Activated CD8-positive, alpha-beta memory T cell treated with anti-CD3 and anti-CD28 coated beads for 1 hour (primary cell): ENCODE measurements at regions not wholly inside any gene's neighbourhood (a gene's known extent, or its start where the extent isn't known, plus 50 kb on each side); places are given as distances from the start of the nearest gene placed in this dataset.

Experiments used
- DNase-seq, 2 donors: peaks; one replicate each; pipeline ENCODE4 v3.0.0-alpha.2; 2020; ENCODE audit warnings: low read depth in 1 of 2; ENCODE audit errors: extremely low read depth in 1 of 2

DNA sequence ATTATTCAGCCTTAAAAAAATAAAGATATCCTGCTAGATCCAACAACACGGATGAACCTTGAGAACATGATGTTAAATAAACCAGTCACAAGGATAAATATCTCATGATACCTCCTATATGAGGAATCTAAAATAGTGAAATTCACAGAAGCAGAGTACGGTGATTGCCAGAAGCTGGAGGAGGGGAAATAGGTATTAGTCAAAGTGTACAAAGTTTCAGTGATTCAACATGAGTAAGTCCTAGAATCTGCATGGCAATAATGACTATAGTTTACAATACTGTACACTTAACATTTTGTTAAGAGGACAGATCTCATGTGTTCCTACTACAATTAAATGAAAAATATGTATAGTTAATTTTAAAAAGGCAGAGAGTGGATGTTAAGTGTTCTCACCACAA is 206.6 kb upstream of the SLC10A2 start:
- DNase-seq, result no peak

DNA sequence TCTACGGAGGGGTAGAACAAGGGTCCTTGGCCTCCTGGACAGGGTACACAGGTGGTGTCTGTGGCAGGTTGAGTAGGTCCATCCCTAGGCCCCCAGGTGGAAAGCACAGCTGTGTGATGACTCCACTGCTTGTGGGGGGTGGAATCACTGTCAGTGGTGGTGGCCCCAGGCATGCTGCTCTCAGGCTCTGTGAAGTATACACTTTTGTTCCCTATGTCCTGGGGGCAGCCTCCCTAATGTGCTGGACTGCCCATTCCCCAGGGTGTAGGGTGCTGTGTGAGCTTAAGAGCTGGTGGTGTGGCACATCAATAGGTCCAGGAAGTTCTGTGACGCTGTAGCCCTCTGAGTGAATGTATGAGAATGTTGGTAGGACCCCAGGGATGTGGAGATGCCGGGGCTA is 197.2 kb upstream of the SLC10A2 start:
- DNase-seq, result no peak

DNA sequence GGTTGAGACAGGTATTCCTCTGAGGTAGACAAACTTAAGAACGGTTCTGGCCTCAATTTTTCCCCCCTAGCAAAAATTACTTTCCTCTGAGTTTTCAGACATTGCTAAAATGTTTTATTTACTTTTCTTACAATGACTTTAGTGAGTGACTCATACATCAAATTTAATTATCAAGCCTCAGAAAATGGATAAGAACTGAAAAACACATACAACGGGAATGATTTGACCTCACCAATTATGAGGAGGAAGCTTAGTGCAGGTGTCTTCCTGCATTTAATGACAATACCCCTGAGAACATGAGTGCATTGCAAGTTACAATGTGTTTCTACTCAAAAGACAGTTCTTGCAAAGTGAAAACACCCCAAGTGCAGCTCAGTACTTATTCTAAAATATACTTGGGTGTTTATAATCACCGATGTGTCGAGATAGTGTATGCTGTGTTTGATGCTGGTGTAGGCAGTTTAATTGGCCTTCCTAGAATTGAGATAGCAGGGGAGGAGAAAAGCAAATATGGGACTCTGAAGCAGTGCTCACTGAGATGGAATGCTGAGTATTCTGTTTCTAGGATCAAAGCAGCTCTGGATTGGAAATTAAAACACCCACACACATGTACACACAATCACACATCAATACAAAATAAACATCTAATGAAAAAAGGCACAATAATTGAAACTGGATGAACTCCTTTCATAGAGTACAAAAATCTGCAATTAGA is 189.5 kb upstream of the SLC10A2 start:
- no peak for DNase-seq

DNA sequence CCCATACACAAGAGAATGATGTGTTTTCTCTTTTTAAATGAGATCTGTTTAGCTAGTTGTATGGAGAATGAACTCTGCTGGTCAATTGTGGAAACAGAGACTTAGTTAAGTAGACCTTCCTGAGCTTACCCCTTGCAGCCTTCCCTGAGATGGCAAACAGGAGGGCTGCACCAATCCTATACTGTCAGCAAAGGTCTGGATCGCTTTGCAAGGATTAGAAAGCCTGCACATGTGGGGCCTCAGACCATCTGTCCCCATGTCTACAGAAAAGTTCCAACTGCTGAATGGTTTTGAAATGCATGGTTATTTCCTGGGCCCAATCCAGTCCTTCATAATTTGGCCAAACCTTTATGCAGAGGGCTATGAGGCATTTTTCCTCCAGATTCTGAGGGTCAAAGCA is 183.9 kb upstream of the SLC10A2 start:
- no peak for DNase-seq

DNA sequence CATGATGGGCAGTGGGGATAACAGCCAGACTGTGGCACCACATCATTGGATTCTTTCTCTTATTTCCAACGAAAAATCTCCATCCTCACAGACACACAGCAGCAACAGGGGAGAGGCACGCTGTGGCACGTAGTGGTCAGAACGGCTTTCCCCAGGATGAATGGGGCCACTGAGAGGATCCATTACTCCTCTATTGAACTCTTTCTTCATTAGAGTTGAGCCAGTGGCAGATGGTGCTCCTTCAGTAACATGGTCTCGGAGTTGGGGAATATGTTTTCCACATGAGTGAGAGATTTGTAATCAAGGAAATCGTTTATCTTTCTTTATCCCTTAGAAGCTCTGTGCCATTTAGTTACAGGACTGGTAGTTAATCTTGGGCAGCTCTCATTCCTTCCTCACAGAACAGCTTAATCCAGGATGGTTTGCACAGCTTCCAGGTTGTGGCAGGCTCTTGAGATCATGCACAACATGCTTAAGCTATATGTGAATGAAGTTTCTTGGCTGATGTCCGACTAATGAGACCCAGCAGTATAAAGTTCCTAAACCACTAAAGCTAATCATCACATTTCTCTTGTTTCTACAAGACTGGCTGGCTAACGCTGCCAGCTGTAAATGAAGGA is 180.5 kb upstream of the SLC10A2 start:
- no peak for DNase-seq

DNA sequence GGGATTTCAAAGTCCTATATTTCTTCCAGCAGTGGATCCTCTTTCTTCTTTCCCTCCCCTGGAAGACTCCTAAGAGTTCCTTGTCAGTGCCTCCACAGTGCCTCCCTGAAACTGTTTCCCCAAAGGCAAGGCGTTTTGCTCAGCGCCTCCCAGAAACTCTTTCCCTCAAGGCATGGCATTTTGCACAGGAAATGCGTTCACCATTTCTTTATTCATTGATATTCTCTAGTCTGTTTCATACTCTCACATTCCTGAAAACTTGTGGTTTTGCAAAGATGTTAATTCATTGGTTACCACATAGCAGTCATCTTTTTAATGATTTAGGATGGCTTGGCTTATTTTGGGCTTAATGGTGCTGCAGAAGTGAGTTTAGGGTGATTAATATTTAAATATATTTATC is 177.3 kb upstream of the SLC10A2 start:
- DNase-seq, result no peak

DNA sequence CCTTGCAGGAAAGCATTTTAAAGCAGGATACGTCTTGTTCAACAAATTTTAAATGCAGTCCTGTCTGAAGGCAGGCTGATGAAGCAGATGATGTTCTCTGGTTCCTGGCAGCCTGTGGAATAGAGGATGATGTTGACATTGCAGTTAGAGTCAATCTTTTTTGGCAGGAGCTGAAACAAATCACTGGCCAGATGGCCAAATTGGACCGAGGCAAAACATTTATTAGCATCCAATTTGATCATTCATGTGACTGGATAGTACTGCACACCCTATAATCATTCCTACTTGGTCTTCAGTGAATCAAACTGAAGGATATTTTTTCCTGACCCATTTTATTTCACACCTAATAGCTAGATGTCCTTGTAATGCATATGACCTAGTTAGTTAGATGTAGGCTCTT is 172.2 kb upstream of the SLC10A2 start:
- no peak for DNase-seq

DNA sequence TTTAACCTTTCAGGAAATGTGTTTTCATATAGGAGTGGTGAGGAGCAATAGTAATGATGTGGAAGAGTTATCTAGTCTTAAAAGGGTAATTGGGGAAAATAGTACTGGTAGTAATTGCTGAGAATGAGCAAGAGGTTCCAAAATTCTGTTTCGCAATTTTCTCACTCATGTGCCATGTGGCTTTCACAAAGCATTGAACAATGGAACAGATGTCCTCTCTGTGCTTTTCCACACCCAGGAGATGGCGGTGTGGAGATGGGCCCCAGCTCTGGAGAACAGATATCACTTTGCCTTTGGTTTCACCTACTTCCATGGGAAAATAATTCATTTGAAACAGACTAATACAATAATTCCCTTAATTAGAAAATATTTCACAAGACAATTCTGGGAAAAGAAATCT is 170.0 kb upstream of the SLC10A2 start:
- DNase-seq, result no peak

DNA sequence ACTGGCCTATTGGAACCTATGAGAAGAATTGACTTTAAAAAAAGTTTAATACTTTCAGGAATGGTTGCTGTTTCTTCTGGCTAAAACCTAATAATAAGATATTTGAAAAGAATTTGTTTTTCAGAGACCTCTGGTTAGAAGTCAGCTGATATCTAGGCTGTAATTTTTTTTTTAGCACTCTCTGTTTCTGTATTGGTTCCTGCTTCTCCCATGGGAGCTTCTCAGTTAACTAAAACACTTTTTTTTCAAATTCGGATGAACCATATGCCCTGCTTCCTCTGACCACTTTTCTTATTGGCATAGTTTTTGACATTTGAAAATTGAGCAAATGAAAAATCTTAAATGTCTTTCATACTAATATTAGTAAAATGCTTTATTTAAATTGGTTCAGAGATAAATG is 163.5 kb upstream of the SLC10A2 start:
- DNase-seq, result no peak

DNA sequence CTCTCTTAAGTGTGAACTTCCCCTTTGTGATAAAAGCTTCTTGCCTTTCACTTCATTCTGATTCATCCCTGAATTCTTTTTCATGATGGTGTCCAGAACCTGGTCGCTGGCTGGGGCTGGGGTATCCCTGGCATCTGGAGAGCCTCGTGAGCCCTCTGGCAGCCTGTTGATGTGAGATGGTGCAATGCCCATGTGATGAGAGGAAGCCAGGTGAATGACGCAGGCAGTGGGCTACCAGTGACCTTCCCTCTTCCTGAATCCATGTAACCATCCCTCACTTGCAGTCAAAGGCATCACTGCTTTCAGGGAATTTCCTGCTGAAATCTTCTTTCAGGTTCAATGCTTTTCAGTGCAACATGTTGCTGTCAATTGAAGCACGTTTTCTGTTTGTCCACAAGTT is 158.6 kb upstream of the SLC10A2 start:
- DNase-seq, result no peak

DNA sequence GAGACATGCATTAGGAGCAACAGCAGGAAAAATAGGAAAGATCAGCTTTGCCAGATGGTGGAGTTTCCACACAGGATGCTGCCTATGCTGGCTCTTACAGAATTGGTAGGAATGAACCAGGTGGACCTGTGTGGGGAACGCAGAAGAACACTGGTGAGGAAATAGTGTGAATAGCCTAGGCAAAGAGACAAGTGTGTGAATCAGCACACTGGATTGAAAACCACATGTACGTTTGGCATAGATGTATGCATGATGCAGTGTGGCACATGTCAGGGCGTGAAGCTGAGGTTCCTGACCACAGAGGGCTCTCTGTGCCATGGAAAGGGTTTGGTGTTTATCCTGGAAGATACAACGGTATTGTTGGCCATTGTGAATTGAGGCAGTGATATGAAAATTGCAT is 156.5 kb upstream of the SLC10A2 start:
- no peak for DNase-seq

DNA sequence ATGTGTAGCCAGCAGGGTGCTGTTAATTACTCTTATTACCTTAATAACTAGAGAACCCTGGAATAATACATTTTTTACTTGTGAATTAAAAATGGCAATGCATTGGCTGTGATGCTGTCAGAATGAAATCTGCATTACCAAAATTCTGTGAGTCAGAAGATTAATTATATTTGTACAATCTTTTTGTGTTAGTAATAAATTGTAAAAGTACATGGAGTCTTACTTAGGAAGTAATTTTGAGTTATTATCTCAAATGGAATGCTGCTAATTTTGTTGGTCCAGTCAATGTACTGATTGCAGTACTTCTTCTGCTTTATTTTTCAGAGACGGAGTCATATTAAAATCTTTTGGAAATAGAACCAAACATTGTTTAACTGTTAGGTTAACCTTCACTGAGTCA is 152.0 kb upstream of the SLC10A2 start:
- no peak for DNase-seq

DNA sequence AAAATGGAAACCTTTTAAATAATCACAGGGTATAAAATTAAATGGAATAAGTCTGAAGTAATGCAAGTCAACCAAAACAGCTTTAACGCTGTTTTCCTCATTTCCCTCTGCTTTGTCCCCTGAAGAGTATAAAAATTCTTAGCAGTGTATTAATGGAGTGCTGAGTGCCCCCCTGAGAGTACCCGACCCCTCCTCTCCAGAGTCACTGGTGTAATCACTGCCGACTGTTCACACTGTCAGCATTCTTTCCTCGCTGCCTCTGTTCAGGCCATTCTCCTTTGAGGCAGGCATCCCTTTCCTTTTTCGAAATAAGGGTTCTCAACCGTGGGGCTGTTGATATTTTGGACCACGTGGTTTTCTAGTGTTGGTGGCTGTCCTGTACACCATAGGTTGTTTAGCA is 146.9 kb upstream of the SLC10A2 start:
- no peak for DNase-seq

DNA sequence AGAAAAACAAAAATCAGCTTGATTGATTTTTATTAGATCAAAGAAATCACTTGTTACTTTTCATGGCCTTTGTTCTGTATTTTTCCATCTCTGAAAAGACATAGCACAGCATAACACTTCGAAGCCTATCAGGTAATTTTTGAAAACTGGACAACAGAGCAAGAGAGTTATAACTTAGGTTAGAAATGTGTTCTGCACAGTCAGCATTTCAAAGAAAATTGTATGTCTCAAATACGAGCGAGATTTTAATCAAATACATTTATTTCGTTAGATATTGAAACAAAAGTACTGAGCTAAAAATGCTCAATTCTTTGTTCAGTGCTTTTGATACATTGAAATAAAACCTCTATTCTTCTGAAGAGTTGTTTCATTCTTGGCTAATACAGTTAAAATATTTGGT is 144.1 kb upstream of the SLC10A2 start:
- DNase-seq, result no peak

DNA sequence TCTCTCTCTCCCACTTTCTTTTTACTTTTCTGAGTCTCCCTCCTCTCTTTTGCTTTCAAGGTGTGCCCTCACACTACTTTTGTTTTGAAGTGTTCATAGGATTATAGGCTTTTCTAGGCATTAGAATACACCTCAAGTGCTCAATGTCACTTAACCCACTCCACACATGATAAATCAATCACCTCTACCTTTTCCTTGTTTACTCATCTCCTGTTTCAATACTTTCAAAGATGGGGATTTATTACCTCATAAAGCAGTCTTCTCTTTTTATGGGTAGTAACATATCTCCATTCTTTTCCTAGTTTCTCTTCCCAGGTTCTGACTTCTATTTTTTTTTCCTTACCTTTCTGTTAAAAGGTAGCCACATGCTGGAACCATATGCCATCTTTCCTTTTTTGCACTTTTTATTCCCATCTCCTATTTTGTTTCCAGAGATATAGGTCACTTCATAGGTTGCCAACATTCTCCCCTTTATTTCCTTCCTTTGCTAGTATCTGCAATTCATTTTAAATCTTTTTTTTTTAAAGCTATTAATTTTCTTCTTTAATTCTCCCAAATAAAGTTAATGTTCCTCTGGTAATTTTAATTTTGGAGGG is 137.6 kb upstream of the SLC10A2 start:
- DNase-seq, result no peak

DNA sequence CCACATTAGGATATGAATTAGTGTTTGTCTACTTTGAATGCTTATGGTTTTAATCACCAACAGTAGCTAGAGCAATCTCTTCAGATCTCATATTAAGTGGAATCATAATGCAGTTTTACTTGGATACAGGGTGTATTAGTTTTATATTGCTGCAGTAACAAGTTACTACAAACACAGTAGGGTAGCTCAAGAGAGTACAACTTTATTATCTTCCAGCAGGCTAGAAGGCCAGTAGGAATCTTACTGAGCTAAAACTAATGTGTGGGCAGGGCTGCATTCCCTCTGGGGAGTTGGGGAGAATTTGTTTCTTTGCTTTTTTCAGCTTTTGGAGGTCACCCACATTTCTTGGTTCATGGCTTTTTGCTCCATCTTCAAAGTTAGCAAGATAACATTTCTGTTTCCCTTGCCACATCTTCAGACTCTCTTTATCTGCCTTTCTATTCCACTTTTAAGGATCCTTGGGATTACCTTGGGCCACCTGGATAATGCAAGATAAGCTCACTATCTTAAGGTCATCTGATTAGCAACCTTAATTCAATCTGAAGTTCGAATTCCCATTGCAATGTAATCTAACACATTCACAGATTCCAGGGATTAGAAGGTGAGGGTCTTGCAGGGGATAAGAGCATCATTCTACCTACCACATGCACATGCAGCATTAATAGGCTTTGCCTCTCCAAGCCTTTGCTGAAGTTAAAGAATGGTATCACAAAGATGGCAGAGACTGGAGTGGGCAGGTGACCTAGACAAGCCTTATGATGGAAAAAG is 134.1 kb upstream of the SLC10A2 start:
- DNase-seq, result no peak

DNA sequence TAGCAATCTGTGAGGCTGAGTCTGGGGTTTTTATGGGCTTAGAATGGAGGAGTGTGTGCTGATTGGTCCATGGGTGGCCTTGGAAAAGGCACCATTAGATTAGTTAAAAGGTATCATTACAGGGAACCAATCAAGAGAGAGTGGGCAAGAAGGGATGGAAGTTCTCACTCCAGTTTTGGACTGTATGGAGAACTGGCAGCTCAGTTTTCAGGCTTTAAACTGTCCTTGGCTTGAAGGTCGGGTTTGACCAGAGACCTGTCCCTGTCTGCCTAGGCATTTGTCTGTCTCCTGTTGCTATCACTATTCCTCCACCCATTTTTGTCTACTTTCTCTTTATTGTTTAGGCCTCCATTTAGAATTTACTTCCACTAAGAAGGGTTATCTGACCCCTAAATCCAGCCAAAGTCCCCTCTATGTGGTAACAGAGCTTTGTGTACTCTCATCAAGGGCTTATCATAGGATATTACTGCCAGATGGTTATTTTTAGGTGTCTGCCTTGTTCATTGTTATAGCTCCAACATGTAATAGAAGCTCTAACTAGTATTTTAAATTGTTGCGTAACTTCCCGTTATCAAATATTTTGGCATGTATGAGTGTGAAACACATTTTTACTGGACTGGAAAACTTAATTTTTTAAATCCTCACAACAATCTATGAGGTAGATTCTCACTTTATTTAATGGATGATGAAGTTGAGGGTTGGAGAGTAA is 133.3 kb upstream of the SLC10A2 start:
- no peak for DNase-seq

DNA sequence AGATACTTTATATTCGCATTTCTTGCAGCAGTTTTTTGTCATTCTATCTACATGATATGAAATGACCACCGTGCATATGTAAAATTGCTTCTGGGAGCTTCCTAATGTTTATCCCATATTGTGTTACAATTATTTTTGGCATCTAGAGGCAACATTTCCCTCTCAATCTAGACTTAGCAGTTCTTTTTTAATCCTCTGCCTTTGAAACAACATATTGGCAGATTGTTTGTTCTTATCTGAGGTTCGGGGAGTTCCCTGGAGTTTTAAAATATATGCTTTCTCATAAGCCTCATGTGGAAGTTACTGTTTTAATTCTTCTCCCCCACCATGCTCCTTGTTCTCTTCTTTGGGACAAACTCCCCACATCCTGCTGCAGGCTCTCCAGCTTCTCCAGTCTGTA is 130.1 kb upstream of the SLC10A2 start:
- DNase-seq, result no peak

DNA sequence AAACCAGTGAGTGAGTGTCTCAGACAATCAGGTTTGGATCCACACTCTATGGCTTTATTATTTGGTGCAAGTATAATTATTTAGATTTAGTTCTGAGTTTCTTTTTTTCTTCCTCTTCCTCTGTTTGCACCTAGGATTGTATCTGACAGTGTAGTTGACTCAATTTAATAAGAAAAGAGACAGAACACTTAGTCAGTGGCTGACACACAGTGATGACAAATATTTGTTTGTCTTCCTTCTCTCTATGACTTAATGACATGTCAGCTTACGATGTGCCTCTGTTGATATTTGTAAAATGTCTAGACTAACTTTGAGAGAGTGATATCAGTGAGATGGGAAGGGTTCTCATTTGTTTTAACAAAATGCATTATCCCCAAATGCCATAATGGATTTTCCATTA is 129.5 kb upstream of the SLC10A2 start:
- DNase-seq, result no peak

DNA sequence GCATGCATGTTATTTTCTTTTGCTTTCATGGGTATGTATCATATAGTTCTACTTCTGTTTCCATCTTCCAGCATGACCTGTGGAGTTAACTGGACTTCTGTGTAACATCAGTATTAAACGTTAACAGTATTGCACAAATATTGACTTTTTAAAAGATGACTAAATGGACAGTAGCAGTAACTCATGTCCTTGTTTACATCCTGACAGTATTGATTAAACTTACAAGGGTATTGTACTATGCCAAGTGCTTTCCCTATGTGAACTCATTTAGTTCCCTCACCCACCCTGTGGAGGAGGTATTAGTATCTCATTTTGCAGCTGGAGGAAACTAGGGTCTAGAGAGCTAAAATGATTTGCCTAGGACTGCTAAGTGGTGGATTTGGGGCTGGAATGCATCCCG is 128.7 kb upstream of the SLC10A2 start:
- DNase-seq, result no peak

DNA sequence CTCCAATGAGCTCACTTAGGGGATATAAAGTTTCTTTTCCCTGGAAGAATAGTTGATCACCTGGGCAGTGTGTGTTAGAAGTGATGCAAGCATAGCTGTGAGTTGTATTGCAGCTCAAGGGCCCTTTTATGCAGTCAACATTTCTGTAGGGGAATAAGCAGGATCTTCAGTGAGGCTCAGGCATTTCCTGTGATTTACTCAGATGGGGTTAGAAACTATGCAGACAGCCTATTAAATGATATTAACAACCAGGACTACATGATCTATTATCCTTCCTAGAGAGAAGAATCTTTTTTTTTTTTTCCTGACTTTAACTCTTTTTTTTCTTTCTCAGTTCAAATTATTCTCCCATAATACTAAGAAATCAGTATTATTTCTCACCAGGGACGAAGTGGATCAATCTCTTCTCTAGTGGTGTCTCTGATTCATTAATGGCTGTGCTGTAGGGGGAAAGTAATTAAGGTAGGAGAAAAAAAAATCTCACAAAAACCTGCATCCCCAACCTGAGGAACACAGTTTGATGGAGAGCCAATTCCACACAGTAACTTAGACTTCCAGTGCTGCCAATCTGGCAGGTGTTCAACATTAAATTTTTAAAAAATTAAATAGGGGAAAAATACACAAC is 126.4 kb upstream of the SLC10A2 start:
- DNase-seq, result no peak
